ENCODE measurements at regions not wholly inside any gene's neighbourhood (a gene's known extent, or its start where the extent isn't known, plus 50 kb on each side); places are given as distances from the start of the nearest gene placed in this dataset.
A peak's percentile ranks its signal among the peaks of the same experiment; 100 is the strongest.

GRCh38 chr1:199033661-199034060 is 394.8 kb downstream of the PTPRC start:
- FAIRE-seq (peak; percentile 81), DNase-seq (ENCODE audit: insufficient read length, low spot score) (no peak)

- DNase-seq (ENCODE audit: insufficient read length, low spot score) (no peak), FAIRE-seq (peak; percentile 53)
Observed at GRCh38 chr1:199038156-199038555, 399.3 kb downstream of the PTPRC start.

GRCh38 chr1:199040076-199040905 is 401.5 kb downstream of the PTPRC start:
- DNase-seq (ENCODE audit: insufficient read length, low spot score) (no peak), FAIRE-seq (peak; percentile 68)

GRCh38 chr1:199041173-199041914 is 402.5 kb downstream of the PTPRC start:
- DNase-seq (ENCODE audit: insufficient read length, low spot score) (peak; percentile 36), FAIRE-seq (peak; percentile 99)

GRCh38 chr1:199042193-199042592 is 403.4 kb downstream of the PTPRC start:
- no peak for DNase-seq (ENCODE audit: insufficient read length, low spot score)
- FAIRE-seq = peak; percentile 39

GRCh38 chr1:199044191-199044590 is 405.4 kb downstream of the PTPRC start:
- no peak for DNase-seq (ENCODE audit: insufficient read length, low spot score)
- peak; percentile 75 for FAIRE-seq

GRCh38 chr1:199046618-199047017 is 407.8 kb downstream of the PTPRC start:
- FAIRE-seq = no peak
- no peak for DNase-seq (ENCODE audit: insufficient read length, low spot score)

GRCh38 chr1:199054694-199055093 is 415.9 kb downstream of the PTPRC start:
- DNase-seq (ENCODE audit: insufficient read length, low spot score) (no peak), FAIRE-seq (no peak)

GRCh38 chr1:199057322-199057721 is 418.5 kb downstream of the PTPRC start:
- no peak for DNase-seq (ENCODE audit: insufficient read length, low spot score)

GRCh38 chr1:199058281-199058680 is 419.4 kb downstream of the PTPRC start:
- no peak for FAIRE-seq
- DNase-seq (ENCODE audit: insufficient read length, low spot score) = no peak

More at GRCh38 chr1:199057322-199057721, 418.5 kb downstream of the PTPRC start:
- FAIRE-seq = no peak

GRCh38 chr1:199064971-199065370 is 426.1 kb downstream of the PTPRC start:
- no peak for FAIRE-seq
- DNase-seq (ENCODE audit: insufficient read length, low spot score) = no peak

- DNase-seq (ENCODE audit: insufficient read length, low spot score) (no peak), FAIRE-seq (peak; percentile 76)
Observed at GRCh38 chr1:199067483-199067882, 428.6 kb downstream of the PTPRC start.

GRCh38 chr1:199071080-199071479 is 432.2 kb downstream of the PTPRC start:
- DNase-seq (ENCODE audit: insufficient read length, low spot score) = no peak
- FAIRE-seq = no peak

GRCh38 chr1:199073166-199073565 is 434.3 kb downstream of the PTPRC start:
- no peak for FAIRE-seq
- DNase-seq (ENCODE audit: insufficient read length, low spot score) = no peak

- FAIRE-seq (no peak), DNase-seq (ENCODE audit: insufficient read length, low spot score) (no peak)
Observed at GRCh38 chr1:199075792-199076191, 437.0 kb downstream of the PTPRC start.

- FAIRE-seq (no peak), DNase-seq (ENCODE audit: insufficient read length, low spot score) (no peak)
Observed at GRCh38 chr1:199079994-199080393, 441.2 kb downstream of the PTPRC start.

GRCh38 chr1:199081739-199082138 is 442.9 kb downstream of the PTPRC start:
- FAIRE-seq (no peak), DNase-seq (ENCODE audit: insufficient read length, low spot score) (no peak)

- no peak for DNase-seq (ENCODE audit: insufficient read length, low spot score)
- FAIRE-seq = peak; percentile 66
Observed at GRCh38 chr1:199082778-199083389, 444.0 kb downstream of the PTPRC start.

- FAIRE-seq (no peak), DNase-seq (ENCODE audit: insufficient read length, low spot score) (no peak)
Observed at GRCh38 chr1:199083680-199084079, 444.8 kb downstream of the PTPRC start.

GRCh38 chr1:199084293-199084692 is 445.5 kb downstream of the PTPRC start:
- DNase-seq (ENCODE audit: insufficient read length, low spot score) = no peak
- no peak for FAIRE-seq

GRCh38 chr1:199085903-199086302 is 447.1 kb downstream of the PTPRC start:
- FAIRE-seq (no peak), DNase-seq (ENCODE audit: insufficient read length, low spot score) (no peak)

Measured in GM19239 (cell line).